Vagina (tissue), 2 donors: ENCODE measurements at regions not wholly inside any gene's neighbourhood (a gene's known extent, or its start where the extent isn't known, plus 50 kb on each side); places are given as distances from the start of the nearest gene placed in this dataset.

Source experiments
- DNase-seq, 2 donors: peaks; one replicate each; pipeline ENCODE4 v3.0.0-alpha.2; 2017; ENCODE audit errors: extremely low spot score in 2 of 2
- H3K27ac ChIP-seq: fragments of 200-600 bp; sonication (generic); one replicate; pipeline ENCODE4 v1.5.1; 2019
- H3K27me3 ChIP-seq: fragments of 200-600 bp; sonication (generic); one replicate; pipeline ENCODE4 v1.5.1; 2019
- H3K36me3 ChIP-seq, 2 donors: fragments of 200-600 bp; sonication (generic); one replicate each; pipeline ENCODE4 v1.5.1; 2017 to 2019
- H3K4me1 ChIP-seq: fragments of 200-600 bp; sonication (generic); one replicate; pipeline ENCODE4 v1.5.1; 2019
- H3K4me3 ChIP-seq, 2 donors: fragments of 200-600 bp; sonication (generic); 1 replicate in 1 of 2; 2 replicates in 1 of 2; pipeline ENCODE4 v1.5.1; 2016 to 2019
- H3K9me3 ChIP-seq: fragments of 200-600 bp; sonication (generic); one replicate; pipeline ENCODE4 v1.5.1; 2019
- CTCF ChIP-seq, 3 experiments: fragments of 450-650 bp in 2 of 3; fragments of 200-600 bp in 1 of 3; sonication (generic) in 1 of 3; IDR thresholded peaks; one replicate each; pipeline ENCODE4 v1.5.1; 2017 to 2019; ENCODE audit warnings: antibody characterized with exemption in 3 of 3, mild to moderate bottlenecking in 2 of 3, moderate library complexity in 2 of 3
- POLR2A ChIP-seq, 2 donors: fragments of 450-650 bp; IDR thresholded peaks; one replicate each; pipeline ENCODE4 v1.6.1; 2017; ENCODE audit warnings: antibody characterized with exemption in 2 of 2, mild to moderate bottlenecking in 2 of 2, moderate library complexity in 2 of 2
- POLR2AphosphoS5 ChIP-seq, 2 donors: sonication (generic); formaldehyde crosslinking; IDR thresholded peaks; one replicate each; pipeline ENCODE4 v1.9.0; 2017; ENCODE audit warnings: antibody characterized with exemption in 2 of 2, mild to moderate bottlenecking in 2 of 2, low read depth in 1 of 2; ENCODE audit not compliant: insufficient read depth in 1 of 2
- intact Hi-C: fragments of 100-400 bp; cut with DNase I; formaldehyde crosslinking; loops from one replicate; pipeline ENCODE4 v1.15.1; 2023

DNA sequence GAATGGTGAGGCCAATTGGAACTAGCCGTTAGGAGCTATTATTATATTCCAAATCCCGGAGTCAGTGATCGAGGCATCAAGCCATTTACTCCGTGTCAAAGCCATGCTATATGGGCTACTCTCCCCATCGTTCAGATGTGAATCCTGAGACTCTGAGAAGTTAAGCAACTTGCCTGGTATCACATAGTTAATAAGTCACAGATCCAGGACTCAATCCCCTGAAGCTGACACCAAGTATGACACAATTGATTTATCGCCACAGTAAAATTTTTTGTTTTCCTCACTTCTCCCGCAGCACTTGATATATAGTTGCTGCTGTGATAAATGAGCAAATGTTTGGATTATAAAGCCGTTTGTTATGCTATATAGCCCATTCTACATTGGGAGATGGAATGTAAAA is 50.8 kb upstream of the TSHZ2 start:
- H3K9me3 ChIP-seq = no peaks in the 10 kb centered on the region
- TF ChIP-seq POLR2A (IDR thresholded peaks at IDR 0.05) (no peak), CTCF (IDR thresholded peaks at IDR 0.05) (no peak), POLR2AphosphoS5 (IDR thresholded peaks at IDR 0.05; ENCODE audit: insufficient read depth in 1 of 2, low read depth in 1 of 2) (no peak)
- intact Hi-C loops = no loop called here
- H3K4me3 ChIP-seq = no peak overlapping the region
- DNase-seq = no peak
- H3K36me3 ChIP-seq = no peaks in the 10 kb centered on the region
- no peaks in the 10 kb centered on the region for H3K27me3 ChIP-seq
- no peak overlapping the region for H3K27ac ChIP-seq
- no peaks in the 10 kb centered on the region for H3K4me1 ChIP-seq

- intact Hi-C loops = no loop called here
- DNase-seq = no peak
- Histone ChIP-seq H3K27me3 (no peaks in the 10 kb centered on the region), H3K9me3 (no peaks in the 10 kb centered on the region), H3K27ac (no peak overlapping the region), H3K36me3 (no peaks in the 10 kb centered on the region), H3K4me1 (no peaks in the 10 kb centered on the region), H3K4me3 (no peak overlapping the region)
- TF ChIP-seq CTCF (IDR thresholded peaks at IDR 0.05) = no peak
- TF ChIP-seq POLR2A (IDR thresholded peaks at IDR 0.05) = no peak
- no peak for TF ChIP-seq POLR2AphosphoS5 (IDR thresholded peaks at IDR 0.05; ENCODE audit: insufficient read depth in 1 of 2, low read depth in 1 of 2)
These were observed 53.8 kb upstream of the TSHZ2 start for GRCh38 chr20:52918311-52918710.

DNA sequence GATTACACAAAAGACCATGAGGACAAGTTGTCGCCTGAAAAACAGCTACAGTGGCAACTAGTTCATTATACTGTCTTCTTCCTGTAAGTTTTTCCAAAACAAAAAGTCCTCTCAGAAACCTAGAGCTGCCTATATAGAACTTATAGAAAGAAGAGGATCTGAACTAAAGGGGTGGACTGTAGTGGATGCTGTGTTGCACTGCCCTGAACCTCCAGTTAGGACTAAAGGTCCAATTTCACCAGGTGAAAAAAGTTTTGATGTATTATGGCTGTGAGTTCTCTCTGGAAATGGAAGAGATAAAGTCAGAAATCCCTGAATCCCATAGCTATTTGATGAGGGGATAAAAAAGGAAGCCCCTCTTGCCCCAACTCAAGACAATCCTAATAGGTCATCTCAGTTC is 56.6 kb upstream of the TSHZ2 start:
- Histone ChIP-seq H3K27ac (no peak overlapping the region), H3K9me3 (no peaks in the 10 kb centered on the region), H3K4me3 (no peak overlapping the region), H3K4me1 (no peaks in the 10 kb centered on the region), H3K27me3 (no peaks in the 10 kb centered on the region), H3K36me3 (no peaks in the 10 kb centered on the region)
- TF ChIP-seq POLR2AphosphoS5 (IDR thresholded peaks at IDR 0.05; ENCODE audit: insufficient read depth in 1 of 2, low read depth in 1 of 2) (no peak), CTCF (IDR thresholded peaks at IDR 0.05) (no peak), POLR2A (IDR thresholded peaks at IDR 0.05) (no peak)
- intact Hi-C loops = no loop called here
- DNase-seq = no peak

DNA sequence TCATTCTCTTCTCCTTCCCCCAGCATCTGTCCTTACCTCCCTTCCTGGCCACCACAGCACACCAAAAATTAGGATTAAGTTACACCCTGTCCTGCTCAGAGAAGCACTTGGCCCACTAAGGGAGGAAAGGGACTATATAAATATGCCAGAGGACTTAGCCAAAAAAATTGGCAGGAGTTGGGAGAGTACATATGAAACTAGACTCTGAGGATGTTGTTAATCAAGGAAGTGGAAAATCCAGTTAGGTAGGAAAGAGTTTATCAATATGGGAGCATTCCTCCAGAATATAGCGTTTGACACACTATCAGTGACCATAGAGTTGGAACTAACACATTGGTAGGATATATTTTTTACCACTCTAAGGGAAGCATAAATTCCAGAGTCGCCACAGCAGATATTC is 57.3 kb upstream of the TSHZ2 start:
- no peaks in the 10 kb centered on the region for H3K9me3 ChIP-seq
- H3K27me3 ChIP-seq = no peaks in the 10 kb centered on the region
- H3K4me3 ChIP-seq = no peak overlapping the region
- H3K27ac ChIP-seq = no peak overlapping the region
- no peaks in the 10 kb centered on the region for H3K4me1 ChIP-seq
- DNase-seq = no peak
- TF ChIP-seq POLR2AphosphoS5 (IDR thresholded peaks at IDR 0.05; ENCODE audit: insufficient read depth in 1 of 2, low read depth in 1 of 2) (no peak), POLR2A (IDR thresholded peaks at IDR 0.05) (no peak), CTCF (IDR thresholded peaks at IDR 0.05) (no peak)
- intact Hi-C loops = no loop called here
- H3K36me3 ChIP-seq = no peaks in the 10 kb centered on the region

GRCh38 chr20:52913650-52914387 is 58.3 kb upstream of the TSHZ2 start:
- Histone ChIP-seq H3K27ac (no peak overlapping the region), H3K36me3 (no peaks in the 10 kb centered on the region), H3K4me3 (no peak overlapping the region), H3K9me3 (no peaks in the 10 kb centered on the region), H3K4me1 (no peaks in the 10 kb centered on the region), H3K27me3 (no peaks in the 10 kb centered on the region)
- intact Hi-C loops = no loop called here
- TF ChIP-seq POLR2A (IDR thresholded peaks at IDR 0.05) (no peak), CTCF (IDR thresholded peaks at IDR 0.05) (no peak), POLR2AphosphoS5 (IDR thresholded peaks at IDR 0.05; ENCODE audit: insufficient read depth in 1 of 2, low read depth in 1 of 2) (no peak)
- DNase-seq = no peak
